ENCODE measurements at regions not wholly inside any gene's neighbourhood (a gene's known extent, or its start where the extent isn't known, plus 50 kb on each side); places are given as distances from the start of the nearest gene placed in this dataset.

GRCh38 chr1:5594056-5594956 is 397.9 kb downstream of the NPHP4 start:
- Histone ChIP-seq H3K9ac (no peak overlapping the region), H2AFZ (no peak overlapping the region), H3K27ac (no peak overlapping the region), H3K4me3 (ENCODE audit: low read depth, low read length) (no peak overlapping the region), H3K27me3 (ENCODE audit: control insufficient read depth, insufficient read depth, low read length) (no peaks in the 10 kb centered on the region), H3K9me3 (ENCODE audit: control insufficient read depth, low read length) (no peaks in the 10 kb centered on the region), H3K4me1 (no peaks in the 10 kb centered on the region), H3K4me2 (ENCODE audit: low read length) (no peak overlapping the region), H3K36me3 (ENCODE audit: control insufficient read depth, insufficient read depth, low read length) (no peaks in the 10 kb centered on the region), H3K79me2 (no peaks in the 10 kb centered on the region)
- TF ChIP-seq, protein P1, sequence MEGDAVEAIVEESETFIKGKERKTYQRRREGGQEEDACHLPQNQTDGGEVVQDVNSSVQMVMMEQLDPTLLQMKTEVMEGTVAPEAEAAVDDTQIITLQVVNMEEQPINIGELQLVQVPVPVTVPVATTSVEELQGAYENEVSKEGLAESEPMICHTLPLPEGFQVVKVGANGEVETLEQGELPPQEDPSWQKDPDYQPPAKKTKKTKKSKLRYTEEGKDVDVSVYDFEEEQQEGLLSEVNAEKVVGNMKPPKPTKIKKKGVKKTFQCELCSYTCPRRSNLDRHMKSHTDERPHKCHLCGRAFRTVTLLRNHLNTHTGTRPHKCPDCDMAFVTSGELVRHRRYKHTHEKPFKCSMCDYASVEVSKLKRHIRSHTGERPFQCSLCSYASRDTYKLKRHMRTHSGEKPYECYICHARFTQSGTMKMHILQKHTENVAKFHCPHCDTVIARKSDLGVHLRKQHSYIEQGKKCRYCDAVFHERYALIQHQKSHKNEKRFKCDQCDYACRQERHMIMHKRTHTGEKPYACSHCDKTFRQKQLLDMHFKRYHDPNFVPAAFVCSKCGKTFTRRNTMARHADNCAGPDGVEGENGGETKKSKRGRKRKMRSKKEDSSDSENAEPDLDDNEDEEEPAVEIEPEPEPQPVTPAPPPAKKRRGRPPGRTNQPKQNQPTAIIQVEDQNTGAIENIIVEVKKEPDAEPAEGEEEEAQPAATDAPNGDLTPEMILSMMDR (IDR thresholded peaks at IDR 0.05), result no peak

GRCh38 chr1:5590717-5591116 is 401.5 kb downstream of the NPHP4 start:
- TF ChIP-seq, protein P1 (IDR thresholded peaks at IDR 0.05), result no peak

GRCh38 chr1:5586629-5587028 is 405.6 kb downstream of the NPHP4 start:
- Histone ChIP-seq H3K27me3 (ENCODE audit: control insufficient read depth, insufficient read depth, low read length) (no peaks in the 10 kb centered on the region), H3K9ac (no peak overlapping the region)
- TF ChIP-seq, protein P1 (IDR thresholded peaks at IDR 0.05), result no peak

More at GRCh38 chr1:5590717-5591116, 401.5 kb downstream of the NPHP4 start:
- no peak overlapping the region for H3K9ac ChIP-seq
- no peak overlapping the region for H3K4me3 ChIP-seq (ENCODE audit: low read depth, low read length)
- H3K79me2 ChIP-seq, result no peaks in the 10 kb centered on the region
- H3K4me2 ChIP-seq (ENCODE audit: low read length), result no peak overlapping the region
- H2AFZ ChIP-seq, result no peak overlapping the region
- H3K4me1 ChIP-seq, result no peaks in the 10 kb centered on the region
- H3K27ac ChIP-seq, result no peak overlapping the region
- H3K36me3 ChIP-seq (ENCODE audit: control insufficient read depth, insufficient read depth, low read length), result no peaks in the 10 kb centered on the region
- no peaks in the 10 kb centered on the region for H3K9me3 ChIP-seq (ENCODE audit: control insufficient read depth, low read length)
- H3K27me3 ChIP-seq (ENCODE audit: control insufficient read depth, insufficient read depth, low read length), result no peaks in the 10 kb centered on the region

GRCh38 chr1:5585256-5585655 is 407.0 kb downstream of the NPHP4 start:
- Histone ChIP-seq H3K27me3 (ENCODE audit: control insufficient read depth, insufficient read depth, low read length) (no peaks in the 10 kb centered on the region), H3K4me1 (no peaks in the 10 kb centered on the region), H3K9ac (no peak overlapping the region), H2AFZ (no peak overlapping the region), H3K4me3 (ENCODE audit: low read depth, low read length) (no peak overlapping the region), H3K4me2 (ENCODE audit: low read length) (no peak overlapping the region), H3K27ac (no peak overlapping the region), H3K9me3 (ENCODE audit: control insufficient read depth, low read length) (no peaks in the 10 kb centered on the region), H3K36me3 (ENCODE audit: control insufficient read depth, insufficient read depth, low read length) (no peaks in the 10 kb centered on the region), H3K79me2 (no peaks in the 10 kb centered on the region)
- TF ChIP-seq, protein P1 (IDR thresholded peaks at IDR 0.05), result no peak

More at GRCh38 chr1:5586629-5587028, 405.6 kb downstream of the NPHP4 start:
- H2AFZ ChIP-seq, result no peak overlapping the region
- H3K36me3 ChIP-seq (ENCODE audit: control insufficient read depth, insufficient read depth, low read length), result no peaks in the 10 kb centered on the region
- H3K4me2 ChIP-seq (ENCODE audit: low read length), result no peak overlapping the region
- H3K4me3 ChIP-seq (ENCODE audit: low read depth, low read length), result no peak overlapping the region
- H3K4me1 ChIP-seq, result no peaks in the 10 kb centered on the region
- H3K9me3 ChIP-seq (ENCODE audit: control insufficient read depth, low read length), result no peaks in the 10 kb centered on the region
- H3K27ac ChIP-seq, result no peak overlapping the region
- H3K79me2 ChIP-seq, result no peaks in the 10 kb centered on the region
